ENCODE measurements at regions not wholly inside any gene's neighbourhood (a gene's known extent, or its start where the extent isn't known, plus 50 kb on each side); places are given as distances from the start of the nearest gene placed in this dataset.

- FAIRE-seq (no peak), ATAC-seq (no peak), DNase-seq (ENCODE audit: extremely low read depth in 1 of 4, low spot score in 3 of 4) (no peak)
- no peaks in the 10 kb centered on the region for H4K20me1 ChIP-seq (replicated peaks; ENCODE audit: control insufficient read depth, insufficient read depth, low read length)
- TF ChIP-seq TAF9B (IDR thresholded peaks at IDR 0.05; ENCODE audit: partially characterized antibody): no peak
- POLR2A ChIA-PET: no interaction called here
- peaks cover 42 to 65% of the 10 kb centered on the region in 2 experiments for H3K27me3 ChIP-seq (ENCODE audit: control insufficient read depth in 2 of 2, insufficient read depth in 2 of 2, low read length in 2 of 2)
- no peak overlapping the region for H3K4me3 ChIP-seq
- H3K4me1 ChIP-seq (replicated peaks in 1 of 2; ENCODE audit: control insufficient read depth in 2 of 2, insufficient read depth in 2 of 2, low read length in 2 of 2): peaks cover 0 to 7% of the 10 kb centered on the region in 2 experiments; a peak in 2 of 5 replicates
- H3K27ac ChIP-seq (ENCODE audit: extremely low read depth, low read depth, low read length): no peak overlapping the region
- no peaks in the 10 kb centered on the region for H3K79me2 ChIP-seq (ENCODE audit: control insufficient read depth, insufficient read depth, low read length)
- in situ Hi-C loops (cut with MboI) (no loop called here), intact Hi-C loops (cut with micrococcal nuclease) (no loop called here)
- 4% methylated on average over 6 of the region's 7 CpGs for WGBS (ENCODE audit: insufficient coverage, low coverage, missing lambda C conversion rate)
- no peaks in the 10 kb centered on the region for H3K9me3 ChIP-seq (replicated peaks; ENCODE audit: control insufficient read depth, insufficient read depth, low read depth, low read length)
- no TSS peak for BruUV-seq (replicated peaks)
- CTCF ChIA-PET (ENCODE audit: low intra/inter-chr PET ratio): no interaction called here
- no peaks in the 10 kb centered on the region for H3K36me3 ChIP-seq (ENCODE audit: control insufficient read depth, insufficient read depth, low read length)
- H3K4me2 ChIP-seq (ENCODE audit: insufficient read depth, low read length): no peak overlapping the region
- H3K9me1 ChIP-seq (ENCODE audit: control insufficient read depth, insufficient read depth, low read length): no peaks in the 10 kb centered on the region
- no peak overlapping the region for H2AFZ ChIP-seq (ENCODE audit: low read depth, low read length)
- H3K9ac ChIP-seq (ENCODE audit: insufficient read depth in 1 of 2, low read depth in 2 of 2, low read length in 2 of 2): no peak overlapping the region
Measured at GRCh38 chr6:4512051-4512471, 264.1 kb upstream of the CDYL start.

- CTCF ChIA-PET (ENCODE audit: low intra/inter-chr PET ratio): no interaction called here
- Histone ChIP-seq H2AFZ (ENCODE audit: low read depth, low read length) (no peak overlapping the region), H3K4me3 (no peak overlapping the region), H4K20me1 (replicated peaks; ENCODE audit: control insufficient read depth, insufficient read depth, low read length) (no peaks in the 10 kb centered on the region), H3K79me2 (ENCODE audit: control insufficient read depth, insufficient read depth, low read length) (no peaks in the 10 kb centered on the region), H3K27me3 (ENCODE audit: control insufficient read depth in 2 of 2, insufficient read depth in 2 of 2, low read length in 2 of 2) (peaks cover 41 to 61% of the 10 kb centered on the region in 2 experiments), H3K27ac (ENCODE audit: extremely low read depth, low read depth, low read length) (no peak overlapping the region), H3K9ac (ENCODE audit: insufficient read depth in 1 of 2, low read depth in 2 of 2, low read length in 2 of 2) (no peak overlapping the region), H3K36me3 (ENCODE audit: control insufficient read depth, insufficient read depth, low read length) (no peaks in the 10 kb centered on the region), H3K9me1 (ENCODE audit: control insufficient read depth, insufficient read depth, low read length) (no peaks in the 10 kb centered on the region), H3K4me2 (ENCODE audit: insufficient read depth, low read length) (no peak overlapping the region), H3K4me1 (replicated peaks in 1 of 2; ENCODE audit: control insufficient read depth in 2 of 2, insufficient read depth in 2 of 2, low read length in 2 of 2) (peaks cover 0 to 7% of the 10 kb centered on the region in 2 experiments; a peak in 2 of 5 replicates), H3K9me3 (replicated peaks; ENCODE audit: control insufficient read depth, insufficient read depth, low read depth, low read length) (no peaks in the 10 kb centered on the region)
- TF ChIP-seq ZNF232 (CRISPR knock-in tag; IDR thresholded peaks at IDR 0.05) (no peak), ZNF239 (CRISPR knock-in tag; IDR thresholded peaks at IDR 0.05) (no peak), CHD4 (IDR thresholded peaks at IDR 0.05; ENCODE audit: insufficient read depth, insufficient replicate concordance, low read depth, low read length, poor library complexity, severe bottlenecking) (no peak), SREBF1 (IDR thresholded peaks at IDR 0.05; ENCODE audit: borderline replicate concordance, low read depth, low read length) (no peak)
- FAIRE-seq (no peak), DNase-seq (ENCODE audit: extremely low read depth in 1 of 4, low spot score in 3 of 4) (no peak), ATAC-seq (no peak)
- in situ Hi-C loops (cut with MboI) (no loop called here), intact Hi-C loops (cut with micrococcal nuclease) (no loop called here)
- 8% methylated on average over 5 of the region's 5 CpGs for WGBS (ENCODE audit: insufficient coverage, low coverage, missing lambda C conversion rate)
- POLR2A ChIA-PET: interaction anchor here (0.6 kb wide), 1 partner anchor 92 kb away, joined by 3 read pairs; no protein-coding TSS in a partner anchor
- no TSS peak for BruUV-seq (replicated peaks)
Measured at GRCh38 chr6:4511641-4512020, 264.6 kb upstream of the CDYL start.

All from K562 (cell line).